ENCODE measurements at regions not wholly inside any gene's neighbourhood (a gene's known extent, or its start where the extent isn't known, plus 50 kb on each side); places are given as distances from the start of the nearest gene placed in this dataset.

- no peak overlapping the region for H3K4me3 ChIP-seq (ENCODE audit: low read depth, low read length)
- POLR2A ChIA-PET = no interaction called here
- CTCF ChIA-PET = interaction anchor here (0.7 to 10.3 kb wide), 42 partner anchors 10 to 372 kb away, joined by 3 to 208 read pairs (median 5); partner anchors contain the start of gene MBL2
- TF ChIP-seq, protein P1, sequence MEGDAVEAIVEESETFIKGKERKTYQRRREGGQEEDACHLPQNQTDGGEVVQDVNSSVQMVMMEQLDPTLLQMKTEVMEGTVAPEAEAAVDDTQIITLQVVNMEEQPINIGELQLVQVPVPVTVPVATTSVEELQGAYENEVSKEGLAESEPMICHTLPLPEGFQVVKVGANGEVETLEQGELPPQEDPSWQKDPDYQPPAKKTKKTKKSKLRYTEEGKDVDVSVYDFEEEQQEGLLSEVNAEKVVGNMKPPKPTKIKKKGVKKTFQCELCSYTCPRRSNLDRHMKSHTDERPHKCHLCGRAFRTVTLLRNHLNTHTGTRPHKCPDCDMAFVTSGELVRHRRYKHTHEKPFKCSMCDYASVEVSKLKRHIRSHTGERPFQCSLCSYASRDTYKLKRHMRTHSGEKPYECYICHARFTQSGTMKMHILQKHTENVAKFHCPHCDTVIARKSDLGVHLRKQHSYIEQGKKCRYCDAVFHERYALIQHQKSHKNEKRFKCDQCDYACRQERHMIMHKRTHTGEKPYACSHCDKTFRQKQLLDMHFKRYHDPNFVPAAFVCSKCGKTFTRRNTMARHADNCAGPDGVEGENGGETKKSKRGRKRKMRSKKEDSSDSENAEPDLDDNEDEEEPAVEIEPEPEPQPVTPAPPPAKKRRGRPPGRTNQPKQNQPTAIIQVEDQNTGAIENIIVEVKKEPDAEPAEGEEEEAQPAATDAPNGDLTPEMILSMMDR (IDR thresholded peaks at IDR 0.05; ENCODE audit: insufficient read depth, low read length, missing control alignments) = peak; percentile 64
- DNase-seq (ENCODE audit: low read depth, low spot score) = no peak
Observed at GRCh38 chr10:52644373-52645186, 128.0 kb downstream of the MBL2 start.

GRCh38 chr10:52645187-52645758 lies 127.3 kb downstream of the MBL2 start:
- no peak for DNase-seq (ENCODE audit: low read depth, low spot score)
- H3K4me3 ChIP-seq (ENCODE audit: low read depth, low read length) = no peak overlapping the region
- CTCF ChIA-PET = interaction anchor here (0.7 to 10.3 kb wide), 25 partner anchors 9 to 338 kb away, joined by 3 to 208 read pairs (median 12); no protein-coding TSS in a partner anchor
- POLR2A ChIA-PET = no interaction called here
- TF ChIP-seq, protein P1 (IDR thresholded peaks at IDR 0.05; ENCODE audit: insufficient read depth, low read length, missing control alignments) = no peak

GRCh38 chr10:52649511-52649910 lies 123.1 kb downstream of the MBL2 start:
- DNase-seq (ENCODE audit: low read depth, low spot score) = no peak
- CTCF ChIA-PET = interaction anchor here (1.2 to 10.3 kb wide), 7 partner anchors 67 to 341 kb away, joined by 3 to 208 read pairs (median 8); no protein-coding TSS in a partner anchor
- POLR2A ChIA-PET = no interaction called here
- TF ChIP-seq, protein P1 (IDR thresholded peaks at IDR 0.05; ENCODE audit: insufficient read depth, low read length, missing control alignments) = no peak
- H3K4me3 ChIP-seq (ENCODE audit: low read depth, low read length) = no peak overlapping the region

- H3K4me3 ChIP-seq (ENCODE audit: low read depth, low read length) = no peak overlapping the region
- POLR2A ChIA-PET = no interaction called here
- no peak for DNase-seq (ENCODE audit: low read depth, low spot score)
- TF ChIP-seq, protein P1 (IDR thresholded peaks at IDR 0.05; ENCODE audit: insufficient read depth, low read length, missing control alignments) = no peak
- CTCF ChIA-PET = interaction anchor here (0.9 to 10.3 kb wide), 10 partner anchors 66 to 343 kb away, joined by 3 to 208 read pairs (median 4); no protein-coding TSS in a partner anchor
Observed at GRCh38 chr10:52650873-52651272, 121.7 kb downstream of the MBL2 start.

DNA sequence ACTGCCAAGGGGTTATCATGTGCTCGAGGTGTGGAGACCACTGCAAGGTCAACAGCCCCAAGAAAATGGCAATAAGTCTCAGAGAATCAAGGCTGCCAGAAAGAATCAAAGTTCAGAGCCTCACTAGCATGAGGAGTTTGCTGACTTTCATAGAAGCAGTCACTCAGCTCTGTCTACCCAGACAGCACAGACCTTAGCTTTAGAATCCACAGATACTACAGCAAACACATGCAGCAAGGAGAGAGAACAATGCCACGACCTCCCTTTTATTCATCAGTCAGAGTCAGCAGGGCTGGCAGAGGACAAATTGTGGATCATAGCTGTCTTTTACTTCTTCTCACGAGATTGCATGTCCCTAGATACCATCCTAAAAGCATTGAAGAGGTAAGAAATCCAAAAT lies 121.3 kb downstream of the MBL2 start:
- ChIA-PET CTCF (interaction anchor here (1.0 to 10.3 kb wide), 6 partner anchors 77 to 129 kb away, joined by 3 to 208 read pairs (median 6); no protein-coding TSS in a partner anchor), POLR2A (no interaction called here)
- TF ChIP-seq, protein P1 (IDR thresholded peaks at IDR 0.05; ENCODE audit: insufficient read depth, low read length, missing control alignments) = no peak
- no peak for DNase-seq (ENCODE audit: low read depth, low spot score)
- no peak overlapping the region for H3K4me3 ChIP-seq (ENCODE audit: low read depth, low read length)
